SK-N-SH treated with all-trans-retinoic acid at 6 μM for 48 hours (cell line): ENCODE measurements at regions not wholly inside any gene's neighbourhood (a gene's known extent, or its start where the extent isn't known, plus 50 kb on each side); places are given as distances from the start of the nearest gene placed in this dataset.

Experiments
- OSR1 ChIP-seq: fragments of 250-450 bp; sonication (Bioruptor Pico); IDR thresholded peaks from 2 replicates; pipeline ENCODE4 v1.8.0; 2022; ENCODE audit warnings: moderate library complexity, mild to moderate bottlenecking, inconsistent platforms
- RARB ChIP-seq: fragments of 250-450 bp; sonication (Bioruptor Pico); IDR thresholded peaks from 2 replicates; pipeline ENCODE4 v1.8.0; 2021; ENCODE audit warnings: mild to moderate bottlenecking, moderate library complexity
- SNAI2 ChIP-seq: fragments of 250-450 bp; sonication (Bioruptor Pico); IDR thresholded peaks from 2 replicates; pipeline ENCODE4 v1.5.0; 2020; ENCODE audit warnings: mild to moderate bottlenecking, moderate library complexity
- ZFP30 ChIP-seq: fragments of 450-650 bp; formaldehyde crosslinking; IDR thresholded peaks from 2 replicates; pipeline ENCODE4 v1.5.0; 2022; ENCODE audit warnings: mild to moderate bottlenecking, moderate library complexity
- ZNF70 ChIP-seq: fragments of 450-650 bp; formaldehyde crosslinking; IDR thresholded peaks from 2 replicates; pipeline ENCODE4 v1.5.0; 2020; ENCODE audit warnings: mild to moderate bottlenecking, moderate library complexity
- ZNF8 ChIP-seq: fragments of 450-650 bp; formaldehyde crosslinking; IDR thresholded peaks from 2 replicates; pipeline ENCODE4 v1.5.0; 2020; ENCODE audit warnings: mild to moderate bottlenecking, moderate library complexity
- TF ChIP-seq, protein P1 (sequence below): fragments of 250-450 bp; sonication (Bioruptor Pico); IDR thresholded peaks from 2 replicates; pipeline ENCODE4 v1.5.1; 2020; ENCODE audit warnings: low read depth, mild to moderate bottlenecking, moderate library complexity
- TF ChIP-seq, protein P2 (sequence below): fragments of 250-450 bp; sonication (Bioruptor Pico); IDR thresholded peaks from 2 replicates; pipeline ENCODE4 v1.8.0; 2020; ENCODE audit warnings: mild to moderate bottlenecking, moderate library complexity, borderline replicate concordance

DNA sequence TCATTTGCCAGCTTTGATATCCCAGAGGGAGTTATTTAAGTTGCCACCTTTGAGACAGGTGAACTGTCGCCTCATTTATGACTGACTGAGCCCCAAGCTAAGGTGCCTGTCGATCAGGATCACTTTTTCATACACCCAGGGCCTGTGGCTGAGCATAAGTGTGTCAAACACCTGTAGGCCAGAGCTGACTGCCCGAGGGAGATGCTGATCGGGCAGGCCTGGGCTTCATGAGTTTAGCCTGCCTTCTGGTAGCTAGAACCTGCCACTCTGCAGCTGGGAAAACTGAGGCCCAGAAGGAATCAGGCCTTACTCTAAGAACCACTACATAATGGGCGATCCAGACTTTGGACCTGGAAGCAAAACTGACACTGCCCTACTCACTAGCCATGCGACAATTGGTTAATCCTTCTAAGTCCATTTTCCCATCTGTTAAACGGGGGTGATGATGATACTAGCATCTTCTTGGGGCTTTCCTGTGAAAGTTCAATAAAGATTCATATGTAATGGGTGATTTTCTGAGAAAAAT lies 188.7 kb upstream of the GLI2 start:
- TF ChIP-seq, protein P1, sequence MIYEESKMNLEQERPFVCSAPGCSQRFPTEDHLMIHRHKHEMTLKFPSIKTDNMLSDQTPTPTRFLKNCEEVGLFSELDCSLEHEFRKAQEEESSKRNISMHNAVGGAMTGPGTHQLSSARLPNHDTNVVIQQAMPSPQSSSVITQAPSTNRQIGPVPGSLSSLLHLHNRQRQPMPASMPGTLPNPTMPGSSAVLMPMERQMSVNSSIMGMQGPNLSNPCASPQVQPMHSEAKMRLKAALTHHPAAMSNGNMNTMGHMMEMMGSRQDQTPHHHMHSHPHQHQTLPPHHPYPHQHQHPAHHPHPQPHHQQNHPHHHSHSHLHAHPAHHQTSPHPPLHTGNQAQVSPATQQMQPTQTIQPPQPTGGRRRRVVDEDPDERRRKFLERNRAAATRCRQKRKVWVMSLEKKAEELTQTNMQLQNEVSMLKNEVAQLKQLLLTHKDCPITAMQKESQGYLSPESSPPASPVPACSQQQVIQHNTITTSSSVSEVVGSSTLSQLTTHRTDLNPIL (CRISPR knock-in tag) = no peak
- no peak for TF ChIP-seq ZNF8
- no peak for TF ChIP-seq SNAI2
- no peak for TF ChIP-seq RARB (CRISPR knock-in tag)
- TF ChIP-seq OSR1 (CRISPR knock-in tag) = no peak
- TF ChIP-seq, protein P2, sequence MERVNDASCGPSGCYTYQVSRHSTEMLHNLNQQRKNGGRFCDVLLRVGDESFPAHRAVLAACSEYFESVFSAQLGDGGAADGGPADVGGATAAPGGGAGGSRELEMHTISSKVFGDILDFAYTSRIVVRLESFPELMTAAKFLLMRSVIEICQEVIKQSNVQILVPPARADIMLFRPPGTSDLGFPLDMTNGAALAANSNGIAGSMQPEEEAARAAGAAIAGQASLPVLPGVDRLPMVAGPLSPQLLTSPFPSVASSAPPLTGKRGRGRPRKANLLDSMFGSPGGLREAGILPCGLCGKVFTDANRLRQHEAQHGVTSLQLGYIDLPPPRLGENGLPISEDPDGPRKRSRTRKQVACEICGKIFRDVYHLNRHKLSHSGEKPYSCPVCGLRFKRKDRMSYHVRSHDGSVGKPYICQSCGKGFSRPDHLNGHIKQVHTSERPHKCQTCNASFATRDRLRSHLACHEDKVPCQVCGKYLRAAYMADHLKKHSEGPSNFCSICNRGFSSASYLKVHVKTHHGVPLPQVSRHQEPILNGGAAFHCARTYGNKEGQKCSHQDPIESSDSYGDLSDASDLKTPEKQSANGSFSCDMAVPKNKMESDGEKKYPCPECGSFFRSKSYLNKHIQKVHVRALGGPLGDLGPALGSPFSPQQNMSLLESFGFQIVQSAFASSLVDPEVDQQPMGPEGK (CRISPR knock-in tag) = no peak
- TF ChIP-seq ZNF70 (CRISPR knock-in tag) = no peak
- TF ChIP-seq ZFP30 = no peak
